HG02759 (cell line): ENCODE measurements at regions not wholly inside any gene's neighbourhood (a gene's known extent, or its start where the extent isn't known, plus 50 kb on each side); places are given as distances from the start of the nearest gene placed in this dataset.

Source experiments
- ATAC-seq: cut with Tn5 transposase; IDR thresholded peaks from one replicate; pipeline ENCODE4 v1.9.1; 2021; ENCODE audit warnings: mild to moderate bottlenecking, moderate library complexity; ENCODE audit not compliant: unreplicated experiment

- no peak for ATAC-seq
Observed at GRCh38 chr5:169356811-169357210, 55.9 kb upstream of the SLIT3 start.

GRCh38 chr5:169356181-169356580 lies 55.2 kb upstream of the SLIT3 start:
- ATAC-seq, result no peak

GRCh38 chr5:169354921-169355320 lies 54.0 kb upstream of the SLIT3 start:
- no peak for ATAC-seq

- no peak for ATAC-seq
Observed at GRCh38 chr5:169354263-169354662, 53.3 kb upstream of the SLIT3 start.

GRCh38 chr5:169352901-169353300 lies 52.0 kb upstream of the SLIT3 start:
- no peak for ATAC-seq

GRCh38 chr5:169351721-169352120 lies 50.8 kb upstream of the SLIT3 start:
- ATAC-seq, result no peak

GRCh38 chr5:169350759-169351240 lies 49.9 kb upstream of the SLIT3 start:
- peak; percentile 66 for ATAC-seq
